Renal pelvis (tissue), 1 donor: ENCODE measurements at regions not wholly inside any gene's neighbourhood (a gene's known extent, or its start where the extent isn't known, plus 50 kb on each side); places are given as distances from the start of the nearest gene placed in this dataset.
"Not testable (repeated sequence)": the region's sequence is repeated elsewhere in the genome, so short reads cannot be mapped to it uniquely, and the experiment has no call there.

Experiments used
- DNase-seq: peaks from one replicate; pipeline ENCODE4 v3.0.0-alpha.2; 2013

DNA sequence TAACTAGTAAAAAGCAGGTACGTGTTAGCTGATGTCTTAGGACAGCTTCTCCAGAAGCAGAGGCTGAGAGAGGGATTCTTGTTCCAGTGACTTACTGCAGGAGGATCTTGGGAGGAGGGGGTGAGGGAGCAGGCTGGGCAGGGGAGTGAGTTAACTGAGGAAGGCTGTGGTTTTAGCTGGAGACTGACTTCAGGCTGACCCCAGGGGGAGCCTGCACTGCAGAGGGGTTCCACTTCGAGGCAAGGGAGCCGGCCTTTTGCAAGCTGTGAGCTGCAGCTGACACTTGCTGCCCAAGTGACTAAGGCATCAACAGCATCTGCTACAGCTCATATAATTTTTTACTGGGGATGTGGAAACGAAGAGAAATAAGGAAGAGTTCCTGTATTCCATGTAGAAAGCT is 50.4 kb upstream of the SOD1 start:
- no peak for DNase-seq

DNA sequence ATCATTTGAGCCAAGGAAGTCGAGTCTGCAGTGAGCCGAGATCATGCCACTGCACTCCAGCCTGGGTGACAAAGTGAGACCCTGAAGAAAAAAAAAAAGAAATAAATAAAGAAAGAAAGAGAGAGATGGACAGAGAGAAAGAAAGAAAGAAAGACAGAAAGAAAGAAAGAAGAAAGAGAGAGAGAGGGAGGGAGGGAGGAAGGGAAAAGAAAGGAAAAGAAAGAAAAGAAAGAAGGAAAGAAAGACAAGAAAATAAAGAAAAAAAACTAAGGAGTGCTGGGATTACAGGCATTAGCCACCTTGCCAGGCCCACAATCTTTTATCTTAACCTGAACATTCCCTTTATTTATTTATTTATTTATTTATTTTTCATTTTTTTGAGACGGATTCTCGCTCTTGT is 51.7 kb upstream of the SOD1 start:
- DNase-seq = no peak

DNA sequence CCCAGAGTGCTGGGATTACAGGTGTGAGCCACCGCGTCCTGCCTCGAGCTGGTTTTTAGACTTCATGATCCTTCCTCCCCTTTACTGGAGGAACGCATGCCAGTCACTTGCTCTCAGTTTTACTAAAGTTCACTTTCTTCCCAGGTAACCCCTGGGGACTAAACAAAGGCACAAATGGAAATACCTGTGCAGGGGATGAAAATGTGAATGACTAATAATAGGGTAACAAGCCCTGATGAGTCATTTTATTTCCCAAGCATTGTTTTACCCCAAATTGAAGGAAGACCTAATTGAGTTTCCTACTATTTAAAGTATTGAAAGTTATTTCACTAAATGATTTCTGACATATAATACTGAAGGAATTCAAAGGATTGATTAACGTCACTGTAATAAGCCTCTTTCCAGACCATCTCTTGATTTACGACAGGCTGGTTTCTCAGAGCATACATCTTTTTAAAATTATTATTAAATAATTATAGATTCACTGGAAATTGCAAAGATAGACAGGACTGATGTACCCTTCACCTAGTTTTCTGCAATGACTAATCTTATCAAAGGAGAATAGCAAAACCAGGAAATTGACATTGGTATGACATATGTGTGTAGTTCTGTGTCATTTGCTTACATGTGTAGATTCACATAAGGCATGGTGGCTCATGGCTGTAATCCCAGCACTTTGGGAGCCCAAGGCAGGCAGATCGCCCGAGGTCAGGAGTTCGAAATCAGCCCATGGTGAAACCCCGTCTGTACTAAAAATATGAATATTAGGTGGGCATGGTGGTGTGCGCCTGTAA is 53.2 kb upstream of the SOD1 start:
- no peak for DNase-seq

DNA sequence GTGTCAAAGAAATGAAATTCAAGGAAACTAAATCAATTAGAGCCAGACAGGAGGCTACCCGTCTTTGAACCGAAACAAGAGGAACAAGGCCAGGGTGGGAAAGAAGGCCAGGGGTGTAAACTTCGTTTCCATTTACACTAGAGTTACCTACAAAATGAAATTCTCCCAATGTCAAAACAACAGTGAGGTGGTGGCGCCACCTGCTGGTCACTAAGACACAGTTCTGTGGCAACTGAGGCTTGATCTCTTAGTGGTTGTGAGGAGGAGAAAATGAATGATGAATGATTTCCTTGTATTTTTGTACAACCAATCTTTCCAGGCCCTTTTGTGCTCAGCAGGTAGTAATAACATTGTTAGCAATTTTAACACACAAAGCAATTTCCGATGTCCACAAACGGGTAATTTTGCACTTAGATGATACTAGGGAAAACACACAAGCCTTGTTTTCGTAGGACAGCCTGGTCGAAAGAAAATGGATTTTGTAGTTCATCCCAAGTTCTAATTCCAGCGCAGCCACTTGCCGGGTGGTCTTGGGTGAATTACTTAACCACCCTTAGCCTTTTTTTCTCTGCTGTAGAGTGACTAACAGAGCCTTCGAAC is 54.8 kb upstream of the SOD1 start:
- peak; percentile 69 for DNase-seq

DNA sequence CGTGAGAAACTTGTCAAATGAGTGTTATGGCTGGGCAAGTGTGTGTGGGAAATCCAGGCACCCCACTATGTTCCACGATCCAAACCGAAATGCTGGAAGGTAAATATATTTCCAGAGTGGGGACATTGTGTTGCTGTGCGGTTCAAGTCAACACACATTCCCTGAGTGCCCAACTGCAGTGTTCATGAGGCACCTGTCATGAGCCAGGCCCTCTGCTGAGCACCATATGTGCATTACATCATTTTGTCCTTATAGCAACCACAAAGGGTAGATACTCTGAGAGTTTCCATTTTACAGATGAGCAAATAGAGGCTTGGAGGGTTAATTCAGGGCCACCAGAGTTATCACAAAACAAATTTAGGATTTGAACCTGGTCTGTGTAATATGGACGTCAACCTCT is 59.9 kb upstream of the SOD1 start:
- DNase-seq = no peak

DNA sequence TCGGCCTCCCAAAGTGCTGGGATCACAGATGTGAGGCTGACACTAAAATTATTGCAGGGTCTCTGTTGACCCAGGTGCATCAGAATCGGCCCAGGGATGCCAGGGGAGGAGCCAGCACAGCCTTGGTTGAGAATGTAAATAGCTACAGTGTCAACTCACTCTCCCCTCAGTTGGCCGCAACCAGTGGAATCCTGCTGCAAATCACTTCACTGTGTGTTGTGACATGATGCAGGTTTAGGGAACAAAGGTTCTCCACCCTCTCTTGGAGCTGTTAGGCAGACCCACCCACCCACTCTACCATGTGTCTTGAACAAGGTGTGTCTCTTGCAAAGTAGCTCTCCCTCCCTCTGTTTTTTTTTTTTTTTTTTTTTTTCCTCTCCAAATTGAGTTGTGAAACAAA is 60.5 kb upstream of the SOD1 start:
- DNase-seq = no peak

DNA sequence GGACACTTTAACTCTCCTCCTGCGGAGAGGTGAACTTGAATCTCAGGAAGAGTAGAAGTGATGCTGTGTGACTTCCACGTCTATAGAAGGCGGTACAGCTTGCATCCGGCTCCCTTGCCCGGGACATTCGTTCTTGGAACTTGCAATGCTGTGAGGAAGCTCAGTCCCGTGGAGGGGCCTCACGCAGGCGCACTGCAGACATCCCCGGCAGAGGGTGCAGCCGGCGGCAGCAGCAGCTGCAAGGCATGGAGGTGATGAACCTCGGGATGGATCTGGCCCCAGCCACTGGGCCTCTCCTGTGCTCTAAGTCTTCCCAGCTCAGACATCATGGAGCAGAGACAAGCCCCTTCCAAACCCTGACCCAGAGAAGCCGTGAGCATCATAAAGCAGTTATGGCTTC is 61.8 kb upstream of the SOD1 start:
- no peak for DNase-seq

DNA sequence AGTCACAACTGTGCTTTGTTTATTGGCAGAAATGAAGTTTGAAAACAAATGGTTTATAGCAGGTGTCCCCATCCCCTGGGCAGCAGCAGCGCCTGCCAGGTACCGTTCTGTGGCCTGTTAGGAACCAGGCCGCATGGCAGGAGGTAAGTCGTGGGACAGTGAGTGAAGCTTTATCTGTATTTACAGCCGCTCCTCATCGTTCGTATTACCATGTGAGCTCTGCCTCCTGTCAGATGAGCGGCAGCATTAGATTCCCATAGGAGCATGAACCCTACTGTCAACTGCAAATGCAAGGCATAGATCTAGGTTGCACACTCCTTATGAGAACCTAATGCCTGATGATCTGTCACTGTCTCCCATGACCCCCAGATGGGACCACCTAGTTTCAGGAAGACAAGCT is 63.4 kb upstream of the SOD1 start:
- no peak for DNase-seq

DNA sequence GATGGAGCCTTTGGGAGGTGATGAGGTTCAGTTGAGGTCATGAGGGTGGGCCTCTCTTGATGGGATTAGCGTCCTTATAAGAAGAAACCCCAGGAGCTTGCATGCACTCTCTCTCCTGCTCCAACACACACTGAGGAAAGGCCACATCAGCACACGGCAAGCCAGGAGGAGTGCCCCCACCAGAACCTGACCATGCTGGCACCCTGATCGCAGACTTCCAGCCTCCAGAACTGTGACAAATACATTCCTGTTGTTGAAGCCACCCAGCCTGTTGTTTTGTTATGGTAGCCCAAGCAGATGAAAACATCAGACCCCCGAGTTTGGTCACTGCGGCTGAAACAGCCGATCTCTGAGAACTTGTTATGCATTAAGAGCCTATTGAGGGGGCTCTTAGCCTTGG is 64.8 kb upstream of the SOD1 start:
- DNase-seq = no peak

DNA sequence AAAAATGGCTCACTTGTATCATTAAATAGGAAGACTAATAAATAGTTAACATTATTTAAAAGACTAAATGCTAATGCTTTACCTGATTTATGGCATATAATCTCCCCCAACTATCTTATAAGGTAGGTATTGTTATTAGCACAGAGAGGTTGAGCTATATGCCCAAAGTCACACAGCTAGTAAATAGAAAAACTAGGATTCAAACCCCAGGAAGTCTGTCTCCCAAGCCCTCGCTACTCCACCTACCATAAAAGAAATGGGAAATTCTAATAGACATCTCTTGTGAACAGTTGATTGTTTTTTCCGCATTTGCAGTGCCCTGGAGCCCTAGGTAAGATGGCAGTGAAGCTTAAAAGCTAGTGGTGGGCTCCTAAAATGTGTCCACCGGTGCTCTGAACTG is 65.2 kb upstream of the SOD1 start:
- DNase-seq = no peak

DNA sequence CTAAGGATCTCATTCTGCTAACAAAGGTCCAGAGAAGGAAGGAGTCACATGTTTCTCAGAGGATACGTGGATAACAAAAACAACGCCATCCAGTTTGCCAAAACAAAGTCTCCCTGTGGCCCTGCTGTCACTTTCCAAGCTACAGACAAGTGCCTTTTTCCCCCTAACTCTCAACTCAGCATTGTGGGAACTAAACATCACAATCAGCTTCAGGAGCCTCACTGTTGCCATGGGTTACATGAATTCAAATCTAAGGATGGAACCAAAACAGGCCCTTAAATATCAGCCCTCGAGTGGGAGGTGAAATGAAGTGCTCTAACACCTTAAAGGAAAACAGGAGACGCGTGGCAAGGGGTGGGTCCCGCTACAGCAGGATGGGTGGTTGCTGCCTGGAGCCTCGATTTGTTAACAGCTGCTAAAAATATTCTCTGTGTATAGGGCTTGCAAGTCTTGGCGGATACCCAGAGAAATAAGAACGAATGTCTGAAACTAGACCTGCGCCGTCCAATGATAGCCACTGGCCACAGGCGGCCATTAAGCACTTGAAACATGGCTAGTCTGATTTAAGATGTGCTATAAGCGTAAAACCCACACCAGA is 66.4 kb upstream of the SOD1 start:
- no peak for DNase-seq

DNA sequence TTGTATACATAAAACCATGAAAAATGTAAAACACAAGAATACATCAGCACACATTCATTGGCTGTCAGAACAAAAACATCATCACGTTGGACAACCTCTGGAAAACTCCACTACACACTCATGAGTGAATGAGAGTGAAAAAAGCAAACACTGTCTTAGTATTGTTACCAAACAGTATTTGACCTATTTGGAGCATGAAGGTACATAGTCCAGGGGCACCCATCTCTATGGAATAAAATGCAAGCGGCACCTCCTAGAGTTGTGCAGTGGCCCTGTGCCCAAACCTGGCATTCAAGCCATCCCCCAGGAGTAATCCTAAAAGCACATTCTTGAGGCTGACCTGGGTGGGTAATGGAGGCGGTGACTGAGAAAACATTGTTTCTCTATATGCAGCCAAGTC is 67.0 kb upstream of the SOD1 start:
- DNase-seq = no peak

DNA sequence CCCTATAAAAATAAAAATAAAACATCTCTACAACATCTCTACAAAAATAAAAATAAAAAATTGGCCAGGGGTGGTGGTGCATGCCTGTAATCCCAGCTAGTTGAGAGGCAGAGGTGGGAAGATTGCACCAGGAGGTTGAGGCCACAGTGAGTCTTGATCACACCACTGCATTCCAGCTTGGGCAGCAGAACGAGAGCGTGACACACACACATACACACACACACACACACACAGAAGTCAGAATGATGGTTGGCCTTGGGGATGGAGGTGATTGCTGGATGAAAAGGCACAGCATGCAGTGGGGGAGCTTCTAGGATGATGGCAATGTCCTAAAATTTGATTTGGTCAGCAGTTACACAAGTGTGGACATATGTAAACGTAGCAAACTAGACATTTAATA is 69.7 kb upstream of the SOD1 start:
- DNase-seq = no peak

DNA sequence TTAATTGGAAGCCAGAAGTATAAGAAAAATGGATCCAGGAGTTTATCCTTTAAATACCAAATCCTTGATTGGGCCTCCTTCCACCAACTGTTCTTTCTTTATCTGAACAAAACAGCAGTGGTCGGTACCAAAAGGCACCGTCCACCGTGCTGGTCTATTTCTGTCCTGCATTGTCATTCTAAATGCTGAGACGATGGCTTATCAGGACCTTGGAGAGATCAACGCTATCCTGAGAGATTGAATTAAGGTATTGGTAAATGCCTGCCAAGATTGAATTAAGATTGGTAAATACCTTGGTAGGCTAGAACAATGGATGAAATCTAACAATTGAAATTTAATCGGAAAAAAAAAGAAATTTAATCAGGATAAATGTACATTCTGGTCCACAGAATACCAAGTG is 73.4 kb upstream of the SOD1 start:
- DNase-seq = no peak

DNA sequence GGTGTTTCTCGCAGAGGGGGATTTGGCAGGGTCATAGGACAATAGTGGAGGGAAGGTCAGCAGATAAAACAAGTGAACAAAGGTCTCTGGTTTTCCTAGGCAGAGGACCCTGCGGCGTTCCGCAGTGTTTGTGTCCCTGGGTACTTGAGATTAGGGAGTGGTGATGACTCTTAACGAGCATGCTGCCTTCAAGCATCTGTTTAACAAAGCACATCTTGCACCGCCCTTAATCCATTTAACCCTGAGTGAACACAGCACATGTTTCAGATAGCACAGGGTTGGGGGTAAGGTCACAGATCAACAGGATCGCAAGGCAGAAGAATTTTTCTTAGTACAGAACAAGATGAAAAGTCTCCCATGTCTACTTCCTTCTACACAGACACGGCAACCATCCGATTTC is 75.6 kb upstream of the SOD1 start:
- not testable (repeated sequence) for DNase-seq

DNA sequence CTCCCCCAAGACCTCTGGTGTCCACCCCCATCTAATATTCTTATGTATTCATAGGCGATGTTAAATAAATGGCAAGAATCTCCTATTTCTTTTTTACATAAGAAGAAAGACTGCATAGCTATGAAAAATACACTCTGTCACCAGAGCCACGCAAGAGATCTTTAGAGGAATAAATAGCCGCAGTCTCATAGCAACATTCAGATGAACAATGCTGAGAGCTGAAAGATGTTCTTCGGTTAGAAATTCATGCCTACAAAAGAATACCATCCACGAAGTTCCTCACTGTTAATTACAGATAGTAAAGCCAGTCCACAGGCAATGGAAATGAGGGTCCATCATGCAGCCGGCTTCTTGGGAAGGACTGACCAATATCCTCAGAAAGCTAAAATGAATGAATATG is 76.0 kb upstream of the SOD1 start:
- DNase-seq = no peak

DNA sequence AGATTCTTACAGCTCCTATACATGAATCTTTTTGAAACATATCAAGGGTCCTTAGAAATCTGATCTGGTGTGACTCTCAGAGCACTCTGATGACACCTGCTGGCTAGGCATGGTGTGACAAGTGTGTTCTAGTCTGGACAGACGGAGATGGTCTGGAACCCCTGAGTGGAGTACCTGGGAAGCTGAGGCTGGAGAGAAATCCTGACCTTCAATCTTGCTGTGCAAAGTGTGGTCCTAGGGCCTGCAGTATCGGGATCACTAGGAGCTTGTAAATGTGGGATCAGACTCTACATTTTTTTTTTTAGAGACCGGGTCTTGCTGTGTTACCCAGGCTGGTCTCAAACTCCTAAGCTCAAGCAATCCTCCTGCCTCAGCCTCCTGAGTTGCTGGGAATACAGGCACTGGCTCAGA is 78.6 kb upstream of the SOD1 start:
- DNase-seq = peak; percentile 65

DNA sequence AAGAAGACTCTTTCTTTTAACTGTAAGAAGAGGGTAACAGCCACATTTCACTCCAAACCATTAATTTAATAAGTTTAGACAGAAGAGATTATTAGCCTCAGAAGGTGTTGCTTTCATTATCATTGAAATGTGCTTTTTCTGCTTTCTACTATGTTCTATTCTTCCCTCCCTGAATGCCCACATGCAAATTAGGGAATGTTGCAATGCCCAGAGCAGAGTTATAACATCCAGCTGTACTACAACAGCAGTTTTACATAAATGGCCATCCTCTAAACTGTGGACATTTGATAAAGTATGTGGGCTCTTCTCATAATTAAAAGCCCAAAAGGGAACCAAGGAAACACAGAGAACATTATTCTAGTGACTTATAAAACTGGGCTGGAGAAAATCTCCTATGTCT is 82.2 kb upstream of the SOD1 start:
- no peak for DNase-seq

DNA sequence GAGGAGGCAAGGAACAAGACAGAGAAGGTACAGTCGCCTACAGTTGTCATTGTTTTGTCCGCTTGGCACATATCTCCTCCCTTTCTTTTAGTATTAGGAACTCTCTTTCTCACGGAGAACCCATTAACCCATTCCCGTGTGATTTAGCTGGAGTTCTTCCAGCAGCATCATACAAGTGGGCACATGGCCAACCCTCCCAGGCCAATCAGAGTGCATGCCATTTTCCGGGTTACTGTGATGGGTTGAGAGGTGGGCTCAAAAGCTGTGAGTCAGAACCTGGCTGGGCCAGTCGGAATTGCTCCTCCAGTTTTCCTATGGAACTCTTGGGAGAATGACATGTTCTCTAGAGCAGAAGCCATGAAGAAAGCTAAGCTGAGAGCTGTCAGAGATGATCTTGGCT is 83.1 kb upstream of the SOD1 start:
- no peak for DNase-seq

DNA sequence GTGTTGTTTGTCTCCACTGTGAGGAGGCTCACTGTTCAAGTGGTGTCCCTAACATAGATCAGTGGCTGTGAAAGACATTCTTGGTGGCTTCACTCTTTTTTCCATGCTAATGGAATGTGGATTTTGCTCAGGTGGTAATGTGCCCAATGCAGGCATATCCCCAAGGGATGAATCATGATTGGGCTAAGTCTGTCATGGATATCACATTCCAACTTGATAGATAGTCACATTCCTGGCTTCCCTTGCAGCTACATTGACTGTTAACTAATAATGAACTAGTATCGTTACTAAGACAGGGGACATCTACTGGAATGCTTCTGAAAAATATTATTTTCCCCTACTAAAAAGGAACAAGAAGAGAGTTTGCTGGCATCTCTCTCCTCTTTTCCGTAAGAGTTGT is 86.3 kb upstream of the SOD1 start:
- no peak for DNase-seq

DNA sequence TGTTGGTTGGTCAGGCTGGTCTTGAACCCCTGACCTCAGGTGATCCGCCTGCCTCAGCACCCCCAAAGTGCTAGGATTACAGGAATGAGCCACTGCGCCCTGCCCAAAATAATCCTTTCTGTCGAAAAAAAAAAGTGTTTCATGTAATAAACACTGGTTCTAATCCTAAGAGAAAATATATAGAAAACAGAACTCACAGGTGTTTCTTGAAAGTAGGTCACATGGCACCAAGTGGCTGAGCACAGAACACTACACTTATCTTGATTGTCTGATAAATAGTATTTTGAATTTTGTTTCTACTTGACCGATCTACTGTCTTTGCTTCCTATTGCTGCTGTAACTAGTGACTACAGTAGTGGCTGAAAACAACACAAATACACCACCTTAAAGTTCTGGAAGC is 87.6 kb upstream of the SOD1 start:
- DNase-seq = no peak

DNA sequence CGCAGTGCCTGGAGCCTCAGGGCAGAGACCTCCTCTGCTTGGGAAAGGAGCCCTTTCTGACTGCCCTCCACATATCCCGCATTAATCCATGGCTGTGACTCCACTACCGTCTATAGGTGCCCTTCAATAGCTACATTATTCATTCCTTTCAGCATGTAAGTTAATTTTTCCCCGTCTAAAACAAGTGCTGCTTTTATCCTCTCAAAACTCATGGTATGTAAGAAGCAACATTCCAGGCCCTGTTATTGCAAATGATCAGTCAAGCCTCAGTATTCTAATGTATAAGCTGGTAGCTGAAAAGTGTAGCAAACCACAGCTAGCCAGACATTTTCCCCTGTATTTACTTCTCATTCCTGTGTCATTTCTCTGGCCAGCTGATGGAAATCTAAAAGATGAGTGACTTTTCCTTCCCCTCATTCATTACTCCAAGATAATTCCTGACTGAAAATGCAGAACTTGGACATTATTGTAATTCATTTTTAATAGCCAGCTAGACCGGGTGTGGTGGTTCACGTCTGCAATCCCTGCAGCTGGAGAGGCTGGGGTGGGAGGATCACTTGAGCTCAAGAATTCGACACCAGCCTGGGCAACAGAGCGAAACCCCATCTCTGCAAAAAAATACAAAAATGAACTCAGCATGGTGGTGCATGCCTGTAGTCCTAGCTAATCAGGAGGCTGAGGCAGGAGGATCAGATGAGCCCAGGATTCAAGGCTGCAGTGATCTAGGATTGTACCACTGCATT is 88.5 kb upstream of the SOD1 start:
- DNase-seq = no peak

DNA sequence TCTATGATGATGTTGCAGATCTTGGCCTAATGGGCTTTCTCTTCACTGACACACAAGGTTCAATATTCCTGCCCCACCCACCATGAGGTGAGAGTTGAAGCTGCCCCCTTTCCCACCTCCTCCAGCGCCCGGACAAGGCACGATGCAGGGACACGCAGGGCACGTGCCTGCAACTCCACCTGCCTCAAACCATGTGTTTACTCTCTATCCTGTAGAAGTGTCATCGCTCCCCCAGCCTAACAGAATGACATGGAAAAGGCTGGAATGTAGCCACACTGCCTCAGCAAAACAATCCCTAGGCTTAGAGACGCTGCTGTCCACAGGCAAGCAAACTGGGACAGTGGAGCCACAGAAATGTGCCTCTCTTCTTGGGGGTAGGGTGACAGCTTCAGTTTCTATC is 92.9 kb upstream of the SOD1 start:
- no peak for DNase-seq
